NCI-H2227 treated with DMSO at 0.1 percent for 48 hours (cell line): ENCODE measurements at regions not wholly inside any gene's neighbourhood (a gene's known extent, or its start where the extent isn't known, plus 50 kb on each side); places are given as distances from the start of the nearest gene placed in this dataset.
"Not testable (repeated sequence)": the region's sequence is repeated elsewhere in the genome, so short reads cannot be mapped to it uniquely, and the experiment has no call there.

Source experiments
- DNase-seq: peaks from one replicate; lab custom pipeline; 2025; lab: John Stamatoyannopoulos, UW

DNA sequence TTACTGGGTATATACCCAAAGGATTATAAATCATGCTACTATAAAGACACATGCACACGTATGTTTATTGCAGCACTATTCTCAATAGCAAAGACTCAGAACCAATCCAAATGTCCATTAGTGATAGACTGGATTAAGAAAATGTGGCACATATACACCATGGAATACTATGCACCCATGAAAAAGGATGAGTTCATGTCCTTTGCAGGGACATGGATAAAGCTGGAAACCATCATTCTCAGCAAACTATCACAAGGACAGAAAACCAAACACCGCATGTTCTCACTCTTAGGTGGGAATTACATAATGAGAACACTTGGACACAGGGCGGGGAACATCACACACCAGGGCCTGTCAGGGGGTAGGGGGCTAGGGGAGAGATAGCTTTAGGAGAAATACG, 186.1 kb upstream of the FTMT start:
- DNase-seq = not testable (repeated sequence)

DNA sequence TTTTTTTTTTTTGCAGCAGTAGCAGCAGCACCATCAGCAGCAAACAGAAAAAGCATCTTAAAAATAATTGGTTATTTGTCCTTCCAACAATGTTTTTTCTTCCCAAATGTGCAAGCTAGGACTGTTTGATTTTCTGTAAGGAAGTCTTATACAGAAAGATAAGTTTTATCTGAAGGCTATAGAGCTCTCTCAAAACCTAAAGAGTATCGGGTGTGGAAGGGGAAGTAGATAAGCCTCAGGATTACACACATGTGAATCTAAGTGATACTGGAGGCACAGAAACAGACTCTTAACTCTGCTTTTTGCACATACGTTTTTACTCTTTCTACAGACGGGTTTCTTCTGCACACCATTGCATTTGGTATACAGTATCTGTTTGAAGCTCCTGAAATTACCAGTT, 184.4 kb upstream of the FTMT start:
- no peak for DNase-seq

DNA sequence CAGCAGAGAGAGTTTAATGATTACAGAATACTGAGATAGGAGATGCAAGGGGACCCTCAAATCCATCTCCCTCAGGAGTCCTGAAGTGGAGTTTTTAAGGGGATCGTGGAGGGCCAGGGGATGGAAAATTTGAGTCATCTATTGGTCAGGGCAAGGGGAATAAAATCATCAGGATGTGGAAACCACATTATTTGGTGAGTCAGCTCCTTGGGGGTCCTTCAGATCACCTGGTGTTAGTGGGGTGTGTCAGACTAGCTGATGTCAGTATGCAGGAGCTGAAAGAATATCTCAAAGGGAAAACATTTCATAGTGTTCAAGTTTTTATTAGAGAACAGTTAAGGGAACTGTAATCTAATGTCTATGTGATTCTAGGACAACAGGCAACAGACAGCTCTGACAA, 183.0 kb upstream of the FTMT start:
- no peak for DNase-seq

DNA sequence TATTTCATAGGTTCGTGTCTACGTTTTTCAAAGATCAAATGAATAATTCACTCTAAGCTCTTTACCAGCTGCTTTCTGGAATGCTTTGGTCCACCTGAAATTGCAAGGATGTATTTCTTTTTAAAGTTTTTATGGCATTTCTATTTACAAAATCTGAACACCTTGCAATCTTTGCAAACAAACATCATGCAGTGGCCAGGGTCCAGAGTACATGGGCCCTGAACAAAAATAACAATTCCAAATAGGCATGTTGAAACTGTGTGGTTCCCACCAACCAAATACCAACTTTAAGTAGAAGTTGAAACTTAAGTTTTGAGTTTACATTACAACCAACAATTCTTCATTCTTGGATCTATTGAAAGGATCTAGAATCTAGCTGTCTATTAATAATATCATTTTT, 180.1 kb upstream of the FTMT start:
- no peak for DNase-seq

DNA sequence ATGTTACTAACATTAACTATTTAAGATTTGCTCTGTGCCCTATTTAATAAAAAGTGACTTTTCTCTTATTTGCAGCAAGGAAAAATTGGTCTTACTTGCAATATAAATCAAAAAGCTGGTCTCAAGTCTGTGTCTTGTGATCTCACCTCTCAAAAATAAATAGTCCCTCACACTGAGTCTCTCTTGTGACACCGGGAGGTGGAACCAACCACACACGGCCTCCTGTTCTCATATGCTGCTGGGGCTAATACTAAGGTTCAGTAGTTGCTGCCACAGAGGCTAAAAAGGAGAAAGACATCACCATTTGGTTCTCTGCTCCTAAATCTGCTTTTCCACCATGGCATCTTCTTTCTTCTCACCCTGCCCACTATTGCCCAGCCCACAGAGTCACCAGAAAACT, 175.8 kb upstream of the FTMT start:
- DNase-seq = no peak

DNA sequence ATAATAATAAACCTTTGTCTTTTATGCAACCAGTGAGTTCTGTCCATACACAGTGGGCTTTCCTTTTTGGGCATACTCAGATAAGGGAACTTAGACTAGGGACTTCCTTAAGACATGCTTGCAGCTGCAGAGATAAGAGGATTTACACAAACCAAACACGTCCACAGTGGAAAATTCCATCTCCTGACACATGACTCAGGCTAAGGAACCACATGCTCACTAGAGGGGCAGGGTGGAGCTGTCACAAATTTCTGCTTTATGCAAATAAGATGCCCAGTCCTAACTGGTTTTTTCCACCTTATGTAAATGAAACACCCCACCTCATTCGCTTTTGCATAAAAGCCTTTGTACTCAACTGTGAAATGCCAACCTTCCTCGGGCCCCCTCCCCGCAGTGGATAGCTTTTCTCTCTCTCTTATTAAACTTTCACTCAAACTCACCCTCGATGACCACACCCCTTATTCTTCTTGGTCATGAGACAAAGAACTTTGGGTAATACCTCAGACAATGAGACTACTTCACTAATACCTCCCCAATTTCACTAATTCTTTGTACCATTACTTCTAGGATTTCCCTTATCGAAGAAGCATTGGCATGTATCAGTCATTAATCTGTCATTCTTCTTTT, 170.3 kb upstream of the FTMT start:
- no peak for DNase-seq

DNA sequence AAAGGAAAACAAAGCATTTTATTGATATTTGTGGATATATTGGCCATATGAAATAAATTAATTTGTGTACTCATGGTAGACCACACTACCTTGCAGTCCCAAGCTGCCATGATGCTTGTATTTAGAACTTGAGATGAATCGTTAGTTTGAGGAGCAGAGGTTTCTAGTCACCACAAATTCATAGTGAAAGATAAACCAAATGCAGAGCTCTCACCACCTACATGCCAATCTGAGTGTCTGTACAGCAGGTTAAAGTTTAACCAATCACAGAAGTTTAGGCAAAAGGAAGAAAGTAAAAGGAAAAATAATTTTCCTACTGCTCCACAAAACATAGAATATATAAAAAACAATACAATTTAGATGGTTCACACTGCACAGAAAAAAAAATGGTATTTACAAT, 163.6 kb upstream of the FTMT start:
- DNase-seq = no peak

DNA sequence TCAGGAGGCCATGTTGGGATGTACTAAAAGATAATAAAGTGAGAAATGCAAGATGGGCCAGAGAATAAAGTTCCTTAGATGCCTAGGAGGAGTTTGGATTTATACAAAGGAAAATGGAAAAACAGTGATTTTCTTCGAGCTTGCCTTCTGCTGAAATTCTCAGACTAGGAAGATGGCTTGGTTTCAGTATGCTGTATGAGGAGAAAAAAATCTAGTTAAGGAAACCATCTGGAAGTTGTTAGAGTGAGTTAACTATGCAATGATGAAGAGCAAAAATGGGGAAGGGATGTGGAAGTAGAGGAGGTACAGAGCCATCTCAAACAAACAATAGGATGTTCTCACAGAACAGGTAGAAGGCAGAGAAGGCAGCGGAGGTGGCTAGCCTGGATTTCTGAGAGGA, 162.9 kb upstream of the FTMT start:
- no peak for DNase-seq

DNA sequence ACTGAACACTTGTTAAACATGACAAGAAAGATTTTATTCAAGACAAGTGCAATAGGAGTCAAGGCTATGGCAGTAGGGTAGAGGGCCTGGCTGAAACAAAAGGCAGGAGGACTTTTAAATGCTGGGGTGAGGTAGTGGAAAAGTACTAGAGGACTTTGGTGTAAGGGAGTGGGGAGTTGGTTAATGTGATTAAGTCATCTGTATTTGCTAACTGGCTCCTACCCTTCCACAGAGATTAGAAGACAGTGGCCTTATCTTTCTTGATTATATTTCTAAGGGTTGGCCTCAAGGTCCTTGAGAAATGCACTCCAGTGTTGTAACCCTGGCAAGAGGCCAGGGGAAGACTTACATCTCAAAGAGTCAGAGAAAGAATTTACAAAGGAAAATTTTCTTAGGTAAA, 160.2 kb upstream of the FTMT start:
- no peak for DNase-seq

DNA sequence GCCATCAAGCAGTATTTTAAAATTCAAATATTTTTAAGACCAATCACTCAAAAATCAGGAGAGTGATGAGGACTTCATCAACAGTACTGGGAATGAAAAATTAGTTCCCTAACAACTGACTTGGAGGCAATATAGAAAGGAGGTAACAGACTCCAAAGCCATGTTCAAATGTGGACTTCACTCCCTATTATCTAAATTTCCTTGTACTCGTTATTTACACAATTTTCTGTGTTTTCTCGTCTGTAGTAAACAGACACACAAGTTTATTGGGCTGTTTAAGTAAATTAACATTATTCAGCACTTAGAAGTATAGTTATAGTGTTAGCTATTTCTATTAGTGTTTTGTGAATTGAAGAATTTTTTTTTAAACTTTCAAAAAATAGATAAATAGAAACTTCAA, 159.5 kb upstream of the FTMT start:
- no peak for DNase-seq

DNA sequence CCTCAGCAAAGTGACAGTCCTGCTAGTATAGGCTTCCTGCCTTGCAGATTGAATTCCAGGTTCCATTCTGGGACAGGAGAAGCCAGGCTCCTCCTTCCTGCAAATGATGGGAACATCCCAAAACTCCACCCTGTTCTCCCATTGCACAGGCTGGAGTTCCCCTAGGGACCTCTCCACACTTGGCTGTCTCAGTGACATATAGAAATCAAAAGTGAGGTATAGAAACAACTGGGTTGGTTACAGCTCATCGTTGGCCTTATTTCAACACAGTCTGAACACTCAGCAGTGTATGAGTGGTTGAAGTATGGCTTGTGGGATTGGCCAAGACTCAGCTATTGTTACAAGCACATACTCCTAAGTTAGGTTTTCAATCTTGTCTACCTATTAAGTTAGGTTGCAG, 157.8 kb upstream of the FTMT start:
- DNase-seq = no peak

DNA sequence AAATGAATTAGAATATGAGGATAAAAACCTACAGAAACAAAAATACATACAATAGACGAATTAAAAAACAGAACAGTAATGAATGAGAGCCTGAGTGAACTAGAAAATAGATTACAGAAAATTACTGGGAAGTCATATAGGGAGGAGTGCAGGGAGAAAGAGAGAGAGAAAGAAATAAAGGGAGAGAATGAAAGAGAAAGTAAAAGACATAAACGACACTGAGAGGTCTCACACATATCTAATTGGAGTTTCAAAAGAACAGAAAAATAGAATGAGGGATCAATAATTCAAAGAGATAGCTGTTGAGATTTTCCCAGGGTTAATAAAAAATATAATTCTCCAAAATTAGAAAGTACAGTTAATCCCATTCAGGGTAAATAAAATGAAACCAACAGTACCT, 156.4 kb upstream of the FTMT start:
- DNase-seq = no peak

DNA sequence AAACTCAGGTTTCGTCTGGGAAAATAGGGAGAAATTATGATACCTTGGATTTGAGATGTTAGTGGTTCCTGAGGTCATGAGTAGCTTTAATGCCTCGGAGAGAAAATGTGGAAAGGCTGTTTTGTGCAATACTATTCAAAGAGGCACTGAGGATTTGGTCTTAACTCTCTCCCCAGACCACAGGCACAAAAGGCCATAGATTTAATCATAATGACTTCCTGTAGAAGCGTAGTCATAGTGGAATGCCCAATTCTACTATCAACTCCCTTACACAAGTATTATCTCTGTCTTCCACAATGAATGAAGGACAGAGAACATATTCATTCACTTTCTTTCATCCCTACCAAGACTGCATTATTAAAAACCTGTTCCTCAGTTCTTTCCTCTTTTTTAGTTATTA, 153.0 kb upstream of the FTMT start:
- DNase-seq = no peak

DNA sequence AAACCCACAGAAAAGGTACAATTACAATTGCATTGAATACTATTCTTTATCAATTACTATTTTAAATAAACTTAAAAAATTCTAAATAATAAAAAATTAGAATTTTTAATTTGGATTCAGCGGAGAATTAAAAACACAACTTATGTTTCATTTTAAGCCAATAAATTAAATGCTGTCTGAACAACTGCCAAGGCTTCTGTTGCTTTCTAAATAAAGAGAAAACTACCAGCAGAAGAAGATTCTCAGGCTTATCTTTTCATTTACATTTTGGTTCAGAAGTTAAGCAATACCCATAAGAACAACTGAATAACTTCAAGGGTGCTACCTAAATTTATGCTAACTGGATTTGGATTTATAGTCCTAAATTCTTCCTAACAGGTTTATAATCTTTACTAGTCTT, 150.0 kb upstream of the FTMT start:
- no peak for DNase-seq

DNA sequence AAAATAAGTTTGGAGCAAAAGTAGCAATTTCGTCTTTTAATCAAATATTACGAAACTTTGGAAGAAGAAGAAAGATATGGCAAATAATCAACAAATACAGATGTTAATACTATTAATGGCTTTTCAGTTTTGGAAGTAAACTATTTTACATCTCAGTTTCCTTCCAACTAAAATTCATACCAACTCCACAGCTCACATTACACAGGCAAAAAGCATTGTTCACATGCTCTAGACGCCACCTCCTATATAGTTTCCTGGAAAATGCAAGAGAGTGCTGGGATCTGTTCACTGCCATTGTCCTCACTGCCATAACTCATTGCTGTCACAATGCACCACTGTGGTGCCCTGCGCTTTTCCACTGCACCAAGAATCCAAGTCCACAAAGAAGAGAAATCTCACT, 149.0 kb upstream of the FTMT start:
- DNase-seq = no peak

DNA sequence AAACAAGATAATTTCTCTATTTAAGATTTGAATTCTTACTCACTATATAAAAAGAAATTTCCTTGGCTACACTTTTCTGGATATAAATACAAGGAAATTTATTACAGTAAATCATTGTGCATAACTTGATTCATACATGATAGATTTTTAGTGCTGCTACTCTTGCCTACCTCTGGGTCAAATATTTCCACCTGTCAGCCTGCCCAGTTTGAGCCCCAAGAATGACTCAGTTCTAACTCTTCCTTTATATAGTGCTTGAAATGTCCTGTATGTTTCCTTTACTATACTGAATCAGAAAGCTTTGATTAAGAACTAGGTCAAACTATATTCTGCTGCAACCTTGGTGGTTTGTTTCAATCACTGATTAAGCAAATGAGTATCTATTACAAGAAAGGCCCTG, 147.4 kb upstream of the FTMT start:
- no peak for DNase-seq

DNA sequence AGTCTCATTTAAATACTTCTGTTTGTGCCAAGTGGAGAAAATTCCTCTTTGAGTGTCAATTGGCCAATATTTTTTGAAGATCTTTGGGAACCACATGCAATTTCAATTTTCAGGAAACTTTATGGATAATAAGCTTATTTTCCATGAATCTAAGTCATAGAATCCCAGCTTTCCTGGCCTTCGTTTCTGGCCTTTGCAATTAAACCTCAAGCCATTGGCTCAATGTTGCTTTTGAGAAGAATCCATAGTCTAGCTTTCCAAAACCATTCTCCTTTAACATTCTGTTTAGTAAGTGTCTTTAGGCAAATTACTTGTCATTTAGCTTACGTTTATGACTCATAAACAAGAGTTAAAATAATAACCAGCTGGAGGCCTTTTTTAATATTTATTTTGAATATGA, 145.0 kb upstream of the FTMT start:
- DNase-seq = no peak

DNA sequence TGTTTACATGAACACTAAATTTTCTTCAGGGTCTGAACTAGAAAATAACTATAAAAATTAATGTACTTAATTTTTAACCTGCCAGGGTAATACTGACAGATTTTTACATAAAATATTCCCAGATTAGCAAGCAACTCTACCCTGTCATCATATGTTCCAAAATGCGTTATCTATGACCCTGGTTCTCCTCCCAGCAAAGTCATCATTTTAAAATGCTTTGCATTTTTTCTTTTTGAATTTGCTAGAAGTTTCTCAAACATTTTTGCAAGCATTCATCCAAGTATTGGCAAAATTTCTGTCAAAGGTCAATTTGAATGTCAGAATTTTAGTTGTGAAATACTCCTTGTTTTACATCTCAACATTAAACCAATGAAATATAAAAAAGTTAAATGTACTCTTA, 144.5 kb upstream of the FTMT start:
- DNase-seq = no peak

DNA sequence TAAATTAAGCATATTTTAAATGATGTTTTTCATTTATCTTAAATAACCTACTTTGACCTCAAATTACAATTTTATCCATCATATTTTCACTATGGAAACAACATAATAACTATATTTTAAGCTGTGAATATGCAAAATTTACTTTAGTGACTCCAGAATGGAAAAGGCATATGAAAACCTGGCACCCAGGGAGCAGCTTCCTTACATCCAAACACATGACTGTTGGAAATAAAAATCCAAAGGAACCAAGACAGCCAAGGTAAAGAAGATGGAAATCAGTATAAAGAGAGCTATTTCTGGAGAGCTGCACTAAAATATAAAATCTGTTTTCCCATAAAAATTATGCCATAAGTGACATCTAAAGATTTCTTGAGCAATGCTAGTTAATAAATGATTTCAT, 140.3 kb upstream of the FTMT start:
- DNase-seq = no peak

DNA sequence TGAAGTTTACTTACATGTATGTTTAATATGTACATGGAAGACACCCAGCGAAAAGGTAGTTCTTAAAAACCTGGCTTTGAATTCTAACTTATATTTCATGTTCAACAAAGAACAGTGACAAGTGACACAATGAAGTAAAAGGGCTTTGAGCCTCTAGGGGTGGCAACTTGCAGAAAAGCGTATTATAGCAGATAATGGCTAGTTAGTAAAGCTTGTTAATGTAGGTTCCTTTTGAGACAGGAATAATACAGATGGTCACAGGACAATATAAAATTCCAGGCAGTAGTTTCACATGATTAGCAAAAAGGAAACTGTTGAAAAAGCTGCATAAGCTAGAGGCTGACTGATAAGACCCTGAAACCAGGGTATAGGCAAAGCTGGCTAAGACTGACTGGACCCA, 132.4 kb upstream of the FTMT start:
- no peak for DNase-seq

DNA sequence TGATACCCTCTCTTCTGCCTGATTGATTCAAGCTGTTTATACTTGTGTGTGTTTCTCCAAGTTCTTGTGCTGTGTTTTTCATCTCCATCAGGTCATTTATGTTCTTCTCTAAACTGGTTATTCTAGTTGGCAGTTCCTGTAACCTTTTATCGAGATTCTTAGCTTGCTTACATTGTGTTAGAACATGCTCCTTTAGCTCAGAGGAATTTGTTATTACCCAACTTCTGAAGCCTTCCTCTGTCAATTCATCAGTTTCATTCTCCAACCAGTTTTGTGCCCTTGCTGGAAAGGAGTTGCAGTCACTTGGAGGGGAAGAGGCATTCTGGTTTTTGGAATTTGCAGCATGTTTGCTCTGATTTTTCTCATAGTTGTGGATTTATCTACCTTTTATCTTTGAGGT, 126.2 kb upstream of the FTMT start:
- no peak for DNase-seq

DNA sequence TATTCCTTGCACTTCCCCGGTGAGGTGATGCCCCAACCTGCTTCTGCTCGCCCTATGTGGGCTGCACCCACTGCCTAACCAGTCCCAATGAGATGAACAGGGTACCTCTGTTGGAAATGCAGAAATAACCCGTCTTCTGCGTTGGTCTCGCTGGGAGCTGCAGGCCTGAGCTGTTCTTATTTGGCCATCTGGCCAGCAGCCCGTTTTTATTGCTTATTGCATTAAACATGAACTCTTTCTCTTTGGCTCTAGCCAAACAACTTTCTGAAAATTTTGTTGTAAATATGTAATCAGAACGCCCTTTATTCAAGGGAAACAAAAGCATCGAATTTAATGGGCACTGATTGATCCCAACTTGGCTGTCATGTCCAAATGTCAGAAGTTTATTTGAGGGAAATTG, 124.7 kb upstream of the FTMT start:
- DNase-seq = no peak

DNA sequence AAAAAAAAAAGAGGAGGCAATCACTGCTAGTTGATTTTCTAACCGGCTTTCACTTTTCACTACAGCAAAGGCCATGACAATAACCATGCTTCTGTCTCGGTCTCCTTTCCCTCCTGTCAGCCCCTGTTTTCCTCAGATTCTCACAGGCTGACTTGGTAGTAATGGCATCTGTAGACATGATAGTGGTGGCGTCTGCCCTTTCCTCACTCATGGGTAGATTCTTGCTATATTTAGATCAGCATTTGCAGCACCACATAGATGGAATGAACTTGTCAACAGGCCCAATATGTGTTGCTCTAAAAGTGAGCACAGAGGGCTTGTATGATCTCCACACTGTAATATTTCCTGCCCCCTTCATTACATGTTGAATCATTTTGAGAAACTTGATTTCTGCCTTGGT, 120.3 kb upstream of the FTMT start:
- DNase-seq = no peak

DNA sequence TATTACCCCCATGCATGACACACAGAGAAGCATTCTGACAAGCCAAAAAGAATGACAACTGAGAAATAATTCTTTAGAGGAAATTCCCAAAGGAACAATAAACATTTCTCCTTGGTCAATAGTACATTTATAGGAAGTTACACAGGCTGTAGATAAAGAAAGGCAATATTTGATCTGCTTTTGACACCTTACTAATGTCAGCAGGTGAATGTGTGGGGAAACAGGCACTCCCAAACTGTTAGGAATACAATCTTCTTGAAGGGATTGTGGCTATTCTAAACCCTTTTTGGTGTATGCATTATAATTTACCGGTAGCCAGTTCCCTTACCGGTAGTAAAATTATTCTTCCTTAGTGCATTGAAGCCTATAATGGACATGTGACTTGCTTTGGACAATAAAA, 116.1 kb upstream of the FTMT start:
- DNase-seq = no peak

DNA sequence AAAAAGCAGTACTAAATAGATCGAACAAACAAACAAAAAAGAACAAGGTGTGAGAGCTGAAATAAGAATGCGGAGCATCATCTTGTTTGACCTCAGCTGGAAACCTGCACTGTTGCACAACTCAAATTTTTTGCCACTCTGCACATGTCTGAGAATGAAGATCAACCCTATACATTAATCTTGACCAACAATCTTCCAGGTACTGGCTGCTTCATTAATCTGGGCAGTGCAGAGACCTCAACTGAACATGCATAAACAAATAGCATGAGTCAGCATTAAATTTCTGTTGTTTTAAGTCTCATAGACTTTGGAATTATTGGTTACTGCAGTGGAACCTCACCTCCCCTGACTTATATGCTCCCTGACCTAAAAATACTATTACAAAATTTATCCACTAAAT, 114.6 kb upstream of the FTMT start:
- no peak for DNase-seq
